Thyroid gland (tissue), 4 donors: ENCODE measurements at regions not wholly inside any gene's neighbourhood (a gene's known extent, or its start where the extent isn't known, plus 50 kb on each side); places are given as distances from the start of the nearest gene placed in this dataset.

Experiments
- DNase-seq, 2 donors: peaks; one replicate each; pipeline ENCODE4 v3.0.0-alpha.2; 2019
- H3K27ac ChIP-seq, 3 donors: fragments of 200-600 bp; sonication (generic); 1 replicate in 2 of 3; 2 replicates in 1 of 3; pipeline ENCODE4 v1.5.1; 2016 to 2019; ENCODE audit warnings: mild to moderate bottlenecking in 1 of 3, moderate library complexity in 1 of 3
- H3K27me3 ChIP-seq: fragments of 200-600 bp; sonication (generic); one replicate; pipeline ENCODE4 v1.5.1; 2019
- H3K36me3 ChIP-seq, 2 donors: fragments of 200-600 bp; sonication (generic); one replicate each; pipeline ENCODE4 v1.5.1; 2016 to 2019
- H3K4me1 ChIP-seq, 2 donors: fragments of 200-600 bp; sonication (generic); one replicate each; pipeline ENCODE4 v1.5.1; 2017 to 2019
- H3K4me3 ChIP-seq, 3 donors: fragments of 200-600 bp; sonication (generic); replicated peaks in 1 of 3; 1 replicate in 2 of 3; 2 replicates in 1 of 3; pipeline ENCODE4 v1.5.1; 2016; ENCODE audit warnings: mild to moderate bottlenecking in 1 of 3
- H3K9me3 ChIP-seq: fragments of 200-600 bp; sonication (generic); one replicate; pipeline ENCODE4 v1.5.1; 2017
- POLR2A ChIP-seq, 2 donors: fragments of 450-650 bp; IDR thresholded peaks; one replicate each; pipeline ENCODE4 v1.6.1; 2017; ENCODE audit warnings: antibody characterized with exemption in 2 of 2, mild to moderate bottlenecking in 2 of 2, moderate library complexity in 1 of 2
- WGBS, 2 donors: methylation state at CpG; one replicate each; pipeline ENCODE4 v1.1.5; 2017; 5-methylcytosine and 5-hydroxymethylcytosine counted together
- intact Hi-C: fragments of 100-400 bp; cut with DNase I; formaldehyde crosslinking; loops from one replicate; pipeline ENCODE4 v1.15.1; 2023
- TF ChIP-seq, protein P1 (sequence below), 6 experiments: fragments of 200-600 bp in 3 of 6; fragments of 450-650 bp in 3 of 6; sonication (generic) in 3 of 6; IDR thresholded peaks; one replicate each; pipeline ENCODE4 v1.5.1; 2016 to 2019; ENCODE audit warnings: antibody characterized with exemption in 6 of 6, mild to moderate bottlenecking in 2 of 6, inconsistent platforms in 1 of 6, moderate library complexity in 1 of 6

- Histone ChIP-seq H3K27ac (no peak overlapping the region), H3K9me3 (no peaks in the 10 kb centered on the region), H3K4me1 (no peaks in the 10 kb centered on the region), H3K4me3 (no peak overlapping the region), H3K36me3 (no peaks in the 10 kb centered on the region), H3K27me3 (no peaks in the 10 kb centered on the region)
- no peak for TF ChIP-seq POLR2A (IDR thresholded peaks at IDR 0.05)
- TF ChIP-seq, protein P1, sequence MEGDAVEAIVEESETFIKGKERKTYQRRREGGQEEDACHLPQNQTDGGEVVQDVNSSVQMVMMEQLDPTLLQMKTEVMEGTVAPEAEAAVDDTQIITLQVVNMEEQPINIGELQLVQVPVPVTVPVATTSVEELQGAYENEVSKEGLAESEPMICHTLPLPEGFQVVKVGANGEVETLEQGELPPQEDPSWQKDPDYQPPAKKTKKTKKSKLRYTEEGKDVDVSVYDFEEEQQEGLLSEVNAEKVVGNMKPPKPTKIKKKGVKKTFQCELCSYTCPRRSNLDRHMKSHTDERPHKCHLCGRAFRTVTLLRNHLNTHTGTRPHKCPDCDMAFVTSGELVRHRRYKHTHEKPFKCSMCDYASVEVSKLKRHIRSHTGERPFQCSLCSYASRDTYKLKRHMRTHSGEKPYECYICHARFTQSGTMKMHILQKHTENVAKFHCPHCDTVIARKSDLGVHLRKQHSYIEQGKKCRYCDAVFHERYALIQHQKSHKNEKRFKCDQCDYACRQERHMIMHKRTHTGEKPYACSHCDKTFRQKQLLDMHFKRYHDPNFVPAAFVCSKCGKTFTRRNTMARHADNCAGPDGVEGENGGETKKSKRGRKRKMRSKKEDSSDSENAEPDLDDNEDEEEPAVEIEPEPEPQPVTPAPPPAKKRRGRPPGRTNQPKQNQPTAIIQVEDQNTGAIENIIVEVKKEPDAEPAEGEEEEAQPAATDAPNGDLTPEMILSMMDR (IDR thresholded peaks at IDR 0.05) = no peak
- 82 to 90% methylated on average over 2 of the region's 2 CpGs for WGBS, 2 donors
- no peak for DNase-seq
- intact Hi-C loops = no loop called here
Measured at GRCh38 chr4:92106816-92107215, 196.9 kb upstream of the GRID2 start.

DNA sequence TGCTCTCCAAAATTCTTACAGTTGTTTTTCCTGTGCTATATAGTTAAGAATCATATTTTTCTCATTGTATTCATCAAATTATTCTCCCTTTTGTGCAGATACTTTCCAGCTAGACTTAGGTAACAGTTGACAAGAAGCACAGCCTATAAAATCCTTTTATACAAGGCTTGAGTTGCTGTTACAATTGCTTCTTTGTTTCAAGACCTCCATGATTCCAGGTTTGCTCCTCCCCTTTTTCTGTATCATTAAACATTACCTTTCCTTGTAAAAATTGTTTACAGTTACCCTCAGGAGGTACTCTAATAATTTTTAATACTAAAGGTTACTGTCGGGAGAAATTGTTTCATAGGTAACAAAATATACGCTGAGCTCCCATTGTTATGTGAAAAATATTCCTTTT is 192.3 kb upstream of the GRID2 start:
- Histone ChIP-seq H3K9me3 (no peaks in the 10 kb centered on the region), H3K4me3 (no peak overlapping the region), H3K27ac (no peak overlapping the region), H3K36me3 (no peaks in the 10 kb centered on the region), H3K27me3 (no peaks in the 10 kb centered on the region), H3K4me1 (no peaks in the 10 kb centered on the region)
- intact Hi-C loops = no loop called here
- no peak for DNase-seq
- 92 to 97% methylated on average over 2 of the region's 2 CpGs for WGBS, 2 donors
- TF ChIP-seq, protein P1 (IDR thresholded peaks at IDR 0.05) = no peak
- TF ChIP-seq POLR2A (IDR thresholded peaks at IDR 0.05) = no peak

- no peak for DNase-seq
- TF ChIP-seq, protein P1 (IDR thresholded peaks at IDR 0.05) = no peak
- no peak for TF ChIP-seq POLR2A (IDR thresholded peaks at IDR 0.05)
- WGBS, 2 donors = 93 to 95% methylated on average over 2 of the region's 2 CpGs
Measured at GRCh38 chr4:92112805-92113204, 191.0 kb upstream of the GRID2 start.

DNA sequence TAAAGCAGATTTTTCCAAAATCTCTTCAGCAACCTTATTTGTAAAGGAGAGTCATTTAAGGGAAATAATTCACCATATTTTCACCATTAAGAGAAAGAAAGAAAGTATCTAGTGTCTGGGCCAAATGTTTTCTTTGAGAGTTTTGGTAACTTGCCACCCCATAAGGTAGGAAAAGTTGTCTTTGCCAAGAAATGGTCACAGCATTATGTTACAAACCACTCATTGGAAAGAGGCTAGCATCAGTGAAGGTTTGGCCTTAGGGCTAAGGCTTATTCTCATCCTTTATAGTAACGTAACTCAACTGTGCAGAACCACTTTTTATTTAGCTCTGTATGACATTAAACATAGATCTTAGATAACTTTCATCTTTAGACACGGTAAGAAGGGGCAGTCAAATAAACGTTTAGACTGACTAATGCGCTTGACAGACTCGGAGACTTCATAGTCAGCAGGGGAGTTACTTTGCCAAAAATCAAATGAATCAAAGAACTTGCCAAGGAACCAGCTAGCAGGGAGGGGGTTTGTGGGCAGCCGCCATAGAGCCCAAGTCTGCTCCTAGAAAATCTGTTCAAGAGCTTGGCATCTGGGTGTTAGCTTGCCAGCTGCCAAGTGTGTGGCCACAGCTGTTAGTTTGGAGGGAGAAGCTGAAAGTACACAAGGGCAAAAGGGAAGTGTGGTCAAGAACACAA is 182.8 kb upstream of the GRID2 start:
- TF ChIP-seq POLR2A (IDR thresholded peaks at IDR 0.05) = no peak
- TF ChIP-seq, protein P1 (IDR thresholded peaks at IDR 0.05) = no peak
- intact Hi-C loops = no loop called here
- Histone ChIP-seq H3K4me1 (no peaks in the 10 kb centered on the region), H3K27ac (no peak overlapping the region), H3K27me3 (no peaks in the 10 kb centered on the region), H3K36me3 (no peaks in the 10 kb centered on the region), H3K4me3 (no peak overlapping the region), H3K9me3 (no peaks in the 10 kb centered on the region)
- WGBS, 2 donors = 36 to 49% methylated on average over 6 of the region's 6 CpGs
- DNase-seq = peak; percentile 64 to 71

More at GRCh38 chr4:92112805-92113204, 191.0 kb upstream of the GRID2 start:
- H3K4me3 ChIP-seq = no peak overlapping the region
- intact Hi-C loops = no loop called here
- no peaks in the 10 kb centered on the region for H3K9me3 ChIP-seq
- H3K4me1 ChIP-seq = no peaks in the 10 kb centered on the region
- no peaks in the 10 kb centered on the region for H3K36me3 ChIP-seq
- H3K27ac ChIP-seq = no peak overlapping the region
- no peaks in the 10 kb centered on the region for H3K27me3 ChIP-seq

GRCh38 chr4:92122911-92123310 is 180.9 kb upstream of the GRID2 start:
- 89 to 94% methylated on average over 3 of the region's 3 CpGs for WGBS, 2 donors
- TF ChIP-seq, protein P1 (IDR thresholded peaks at IDR 0.05) = no peak
- no peak for TF ChIP-seq POLR2A (IDR thresholded peaks at IDR 0.05)
- intact Hi-C loops = no loop called here
- H3K36me3 ChIP-seq = no peaks in the 10 kb centered on the region
- H3K4me1 ChIP-seq = no peaks in the 10 kb centered on the region
- H3K27me3 ChIP-seq = no peaks in the 10 kb centered on the region
- DNase-seq = no peak
- H3K9me3 ChIP-seq = no peaks in the 10 kb centered on the region
- H3K4me3 ChIP-seq = no peak overlapping the region
- H3K27ac ChIP-seq = no peak overlapping the region
